ENCODE measurements at regions not wholly inside any gene's neighbourhood (a gene's known extent, or its start where the extent isn't known, plus 50 kb on each side); places are given as distances from the start of the nearest gene placed in this dataset.

- no peak overlapping the region for H3K27ac ChIP-seq
- no peak for TF ChIP-seq CTCF (IDR thresholded peaks at IDR 0.05)
- no peak overlapping the region for H3K4me3 ChIP-seq
- DNase-seq (ENCODE audit: low spot score), result no peak
Observed at GRCh38 chr1:232303222-232303620, 326.7 kb downstream of the SIPA1L2 start.

GRCh38 chr1:232302376-232303221, 327.3 kb downstream of the SIPA1L2 start:
- no peak for TF ChIP-seq CTCF (IDR thresholded peaks at IDR 0.05)
- H3K4me3 ChIP-seq, result no peak overlapping the region
- no peak overlapping the region for H3K27ac ChIP-seq
- no peak for DNase-seq (ENCODE audit: low spot score)

GRCh38 chr1:232301246-232301645, 328.7 kb downstream of the SIPA1L2 start:
- H3K27ac ChIP-seq, result no peak overlapping the region
- TF ChIP-seq CTCF (IDR thresholded peaks at IDR 0.05), result no peak
- no peak overlapping the region for H3K4me3 ChIP-seq
- DNase-seq (ENCODE audit: low spot score), result no peak

- TF ChIP-seq CTCF (IDR thresholded peaks at IDR 0.05), result no peak
- no peak overlapping the region for H3K4me3 ChIP-seq
- DNase-seq (ENCODE audit: low spot score), result no peak
- no peak overlapping the region for H3K27ac ChIP-seq
Observed at GRCh38 chr1:232300466-232300865, 329.5 kb downstream of the SIPA1L2 start.

- DNase-seq (ENCODE audit: low spot score), result no peak
- H3K27ac ChIP-seq, result no peak overlapping the region
- H3K4me3 ChIP-seq, result no peak overlapping the region
- no peak for TF ChIP-seq CTCF (IDR thresholded peaks at IDR 0.05)
Observed at GRCh38 chr1:232296461-232296860, 333.5 kb downstream of the SIPA1L2 start.

- Histone ChIP-seq H3K4me3 (no peak overlapping the region), H3K27ac (no peak overlapping the region)
- DNase-seq (ENCODE audit: low spot score), result no peak
- TF ChIP-seq CTCF (IDR thresholded peaks at IDR 0.05), result no peak
Observed at GRCh38 chr1:232293361-232293760, 336.6 kb downstream of the SIPA1L2 start.

- DNase-seq (ENCODE audit: low spot score), result no peak
- Histone ChIP-seq H3K4me3 (no peak overlapping the region), H3K27ac (no peak overlapping the region)
- TF ChIP-seq CTCF (IDR thresholded peaks at IDR 0.05), result no peak
Observed at GRCh38 chr1:232292818-232293217, 337.1 kb downstream of the SIPA1L2 start.
